HG02610 (cell line): ENCODE measurements at regions not wholly inside any gene's neighbourhood (a gene's known extent, or its start where the extent isn't known, plus 50 kb on each side); places are given as distances from the start of the nearest gene placed in this dataset.

Source experiments
- ATAC-seq: cut with Tn5 transposase; IDR thresholded peaks from one replicate; pipeline ENCODE4 v1.9.1; 2021; ENCODE audit warnings: mild to moderate bottlenecking, moderate library complexity; ENCODE audit not compliant: unreplicated experiment

GRCh38 chr1:212221801-212222200 is 63.4 kb upstream of the PPP2R5A start:
- ATAC-seq: no peak

- no peak for ATAC-seq
Observed at GRCh38 chr1:212224102-212224501, 61.1 kb upstream of the PPP2R5A start.

- ATAC-seq: no peak
Observed at GRCh38 chr1:212225416-212225815, 59.8 kb upstream of the PPP2R5A start.

- ATAC-seq: peak; percentile 63
Observed at GRCh38 chr1:212225871-212226302, 59.3 kb upstream of the PPP2R5A start.

DNA sequence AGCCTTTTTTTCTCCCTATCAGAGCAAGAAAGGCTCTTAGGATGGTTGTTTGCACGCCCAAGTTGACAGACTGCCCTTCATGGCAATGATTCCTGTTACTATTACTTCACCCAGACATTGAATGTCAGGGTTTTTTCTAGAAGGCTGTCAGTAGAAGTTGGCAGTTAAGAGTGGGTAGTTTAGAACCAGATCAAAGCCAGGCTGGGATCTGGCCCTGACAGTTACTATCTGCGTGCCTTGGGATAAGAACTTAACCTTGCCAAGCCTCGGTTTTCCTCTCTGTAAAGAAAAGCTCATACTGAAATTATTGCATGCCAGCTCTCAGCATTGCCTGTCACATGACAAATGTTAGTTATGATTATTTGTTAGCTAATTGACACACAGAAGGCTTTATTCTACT is 58.7 kb upstream of the PPP2R5A start:
- peak; percentile 3 for ATAC-seq

DNA sequence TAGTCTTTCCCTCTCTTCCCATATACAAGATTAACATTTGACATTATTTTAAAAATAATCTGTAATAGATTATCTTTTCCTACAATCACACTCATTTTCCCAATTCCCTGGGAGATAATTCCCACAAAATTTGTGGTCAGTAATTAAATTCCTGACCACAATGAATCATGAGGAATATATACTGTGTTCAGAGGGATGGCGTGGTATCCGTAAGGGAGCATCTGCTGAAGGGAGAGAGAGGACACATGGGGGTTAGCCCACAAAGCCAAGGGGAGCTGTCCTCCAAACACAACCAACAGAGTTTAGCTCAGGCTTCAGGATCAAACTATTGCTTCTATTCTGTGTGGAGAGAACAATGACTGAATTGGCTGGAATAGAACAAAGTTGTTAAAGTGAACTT is 57.1 kb upstream of the PPP2R5A start:
- ATAC-seq: no peak

DNA sequence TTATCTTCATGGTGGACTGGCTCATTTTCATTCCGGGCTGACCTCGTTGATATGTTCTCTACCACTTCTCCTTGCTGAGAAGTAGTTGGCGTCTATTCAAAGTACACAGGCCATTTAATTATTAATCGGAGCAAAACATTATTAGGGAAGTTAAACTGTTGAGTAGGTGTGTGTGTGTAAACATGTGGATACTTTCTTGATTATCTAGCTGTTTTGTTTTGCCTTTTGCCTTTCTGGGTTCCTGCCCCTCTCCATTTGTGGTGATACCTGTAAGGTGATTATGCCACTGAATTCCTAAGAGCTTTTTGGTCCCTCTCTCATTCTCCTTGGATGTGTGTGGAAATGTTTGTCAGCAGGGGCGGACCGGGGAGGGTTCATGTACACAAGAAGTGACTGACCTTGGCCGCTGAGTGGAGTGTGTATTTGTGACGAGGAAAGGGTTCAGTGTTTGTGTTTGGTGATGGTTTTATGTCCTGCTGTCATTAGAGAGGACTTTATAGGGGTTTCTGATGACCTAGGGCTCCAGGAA is 56.6 kb upstream of the PPP2R5A start:
- ATAC-seq: no peak

- ATAC-seq: no peak
Observed at GRCh38 chr1:212229654-212230053, 55.6 kb upstream of the PPP2R5A start.

DNA sequence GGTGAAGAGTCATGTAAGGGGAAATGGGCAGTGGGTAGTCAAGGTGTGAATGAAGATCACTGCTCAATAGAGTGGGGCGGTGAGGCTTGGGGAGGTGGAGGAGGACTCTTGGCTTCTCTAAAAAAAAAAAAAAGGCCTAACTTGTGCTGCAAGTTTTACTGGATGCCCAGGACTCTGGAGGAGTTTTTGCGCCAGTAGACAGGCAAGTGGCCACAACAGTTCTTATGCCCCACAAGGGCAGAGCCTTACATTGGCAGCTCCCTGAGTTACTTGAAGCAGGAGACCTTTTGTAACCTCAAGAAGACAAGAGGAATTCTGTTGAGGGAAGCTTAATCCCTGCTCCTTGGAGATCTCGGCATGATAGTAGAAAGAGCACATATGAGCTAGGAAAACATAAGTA is 54.9 kb upstream of the PPP2R5A start:
- no peak for ATAC-seq

DNA sequence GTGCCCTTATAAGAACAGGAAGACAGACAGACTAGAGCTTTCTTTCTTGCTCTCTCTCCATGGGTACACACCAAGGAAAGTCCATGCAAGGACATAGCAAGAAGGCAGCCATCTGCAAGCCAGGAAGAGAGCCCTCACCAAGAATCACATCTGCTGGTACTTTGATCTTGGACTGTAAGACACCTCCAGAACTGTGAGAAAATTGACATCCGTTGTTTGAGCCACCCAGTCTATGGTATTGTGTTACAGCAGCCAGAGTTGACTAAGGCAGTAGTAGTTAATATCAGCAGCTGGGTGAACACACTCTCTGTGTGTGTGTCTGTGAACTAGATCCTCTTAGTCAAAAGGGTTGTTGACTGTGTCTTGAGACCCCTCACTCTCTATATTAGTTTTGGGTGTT is 53.8 kb upstream of the PPP2R5A start:
- no peak for ATAC-seq

- ATAC-seq: no peak
Observed at GRCh38 chr1:212232090-212232489, 53.1 kb upstream of the PPP2R5A start.

- ATAC-seq: no peak
Observed at GRCh38 chr1:212233321-212233720, 51.9 kb upstream of the PPP2R5A start.

- ATAC-seq: peak; percentile 81
Observed at GRCh38 chr1:212234431-212235395, 50.5 kb upstream of the PPP2R5A start.
